H1 (cell line): ENCODE measurements at regions not wholly inside any gene's neighbourhood (a gene's known extent, or its start where the extent isn't known, plus 50 kb on each side); places are given as distances from the start of the nearest gene placed in this dataset.

Source experiments
- CHD7 ChIP-seq: fragments of 300-600 bp; sonication (generic); IDR thresholded peaks from 2 replicates; pipeline ENCODE4 v1.7.1; 2012; ENCODE audit warnings: low read length, moderate library complexity, mild to moderate bottlenecking, inconsistent platforms; ENCODE audit not compliant: insufficient replicate concordance
- EGR1 ChIP-seq: IDR thresholded peaks from 2 replicates; pipeline ENCODE4 v1.6.1; 2011; ENCODE audit warnings: low read depth, low read length, borderline replicate concordance
- SIX5 ChIP-seq: IDR thresholded peaks from 2 replicates; pipeline ENCODE4 v1.6.1; 2011; ENCODE audit warnings: mild to moderate bottlenecking, low read depth, low read length
- TF ChIP-seq, protein P1 (sequence below): IDR thresholded peaks from 2 replicates; pipeline ENCODE4 v1.6.1; 2012; ENCODE audit warnings: inconsistent platforms

GRCh38 chr10:4719036-4719435, 107.0 kb upstream of the AKR1E2 start (continued):
- TF ChIP-seq CHD7 = no peak
- TF ChIP-seq, protein P1, sequence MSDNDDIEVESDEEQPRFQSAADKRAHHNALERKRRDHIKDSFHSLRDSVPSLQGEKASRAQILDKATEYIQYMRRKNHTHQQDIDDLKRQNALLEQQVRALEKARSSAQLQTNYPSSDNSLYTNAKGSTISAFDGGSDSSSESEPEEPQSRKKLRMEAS = no peak
- no peak for TF ChIP-seq EGR1
- no peak for TF ChIP-seq SIX5
- TF ChIP-seq, all 59 proteins: peak for 0
